GM18858 (cell line): ENCODE measurements at regions not wholly inside any gene's neighbourhood (a gene's known extent, or its start where the extent isn't known, plus 50 kb on each side); places are given as distances from the start of the nearest gene placed in this dataset.
A peak's percentile ranks its signal among the peaks of the same experiment; 100 is the strongest.
"Not testable (repeated sequence)": the region's sequence is repeated elsewhere in the genome, so short reads cannot be mapped to it uniquely, and the experiment has no call there.

Source experiments
- ATAC-seq: cut with Tn5 transposase; IDR thresholded peaks from one replicate; pipeline ENCODE4 v1.9.1; 2021; ENCODE audit not compliant: unreplicated experiment

GRCh38 chr2:187679454-187679853, 125.2 kb upstream of the TFPI start:
- ATAC-seq: no peak

GRCh38 chr2:187684174-187684573, 129.9 kb upstream of the TFPI start:
- ATAC-seq: no peak

GRCh38 chr2:187686416-187687024, 132.3 kb upstream of the TFPI start:
- no peak for ATAC-seq

- ATAC-seq: no peak
Measured at GRCh38 chr2:187687585-187687984, 133.3 kb upstream of the TFPI start.

- no peak for ATAC-seq
Measured at GRCh38 chr2:187689372-187689771, 135.1 kb upstream of the TFPI start.

- no peak for ATAC-seq
Measured at GRCh38 chr2:187693923-187694322, 139.7 kb upstream of the TFPI start.

- ATAC-seq: not testable (repeated sequence)
Measured at GRCh38 chr2:187696644-187697043, 142.4 kb upstream of the TFPI start.

GRCh38 chr2:187698374-187699110, 144.3 kb upstream of the TFPI start:
- no peak for ATAC-seq

GRCh38 chr2:187702157-187702556, 147.9 kb upstream of the TFPI start:
- ATAC-seq: no peak

- no peak for ATAC-seq
Measured at GRCh38 chr2:187708272-187708671, 154.0 kb upstream of the TFPI start.

- ATAC-seq: no peak
Measured at GRCh38 chr2:187709065-187709464, 154.8 kb upstream of the TFPI start.

- ATAC-seq: no peak
Measured at GRCh38 chr2:187710791-187711521, 156.7 kb upstream of the TFPI start.

GRCh38 chr2:187715590-187715989, 161.4 kb upstream of the TFPI start:
- no peak for ATAC-seq

- no peak for ATAC-seq
Measured at GRCh38 chr2:187716301-187716700, 162.1 kb upstream of the TFPI start.

- ATAC-seq: no peak
Measured at GRCh38 chr2:187718092-187718491, 163.9 kb upstream of the TFPI start.

GRCh38 chr2:187719510-187719909, 165.3 kb upstream of the TFPI start:
- no peak for ATAC-seq

GRCh38 chr2:187748958-187749357, 194.7 kb upstream of the TFPI start:
- no peak for ATAC-seq

GRCh38 chr2:187749804-187750431, 195.7 kb upstream of the TFPI start:
- no peak for ATAC-seq

GRCh38 chr2:187768995-187769394, 214.8 kb upstream of the TFPI start:
- ATAC-seq: no peak

- no peak for ATAC-seq
Measured at GRCh38 chr2:187769437-187769836, 215.2 kb upstream of the TFPI start.

GRCh38 chr2:187774551-187775071, 220.4 kb upstream of the TFPI start:
- ATAC-seq: peak; percentile 71
